ENCODE measurements at regions not wholly inside any gene's neighbourhood (a gene's known extent, or its start where the extent isn't known, plus 50 kb on each side); places are given as distances from the start of the nearest gene placed in this dataset.

DNA sequence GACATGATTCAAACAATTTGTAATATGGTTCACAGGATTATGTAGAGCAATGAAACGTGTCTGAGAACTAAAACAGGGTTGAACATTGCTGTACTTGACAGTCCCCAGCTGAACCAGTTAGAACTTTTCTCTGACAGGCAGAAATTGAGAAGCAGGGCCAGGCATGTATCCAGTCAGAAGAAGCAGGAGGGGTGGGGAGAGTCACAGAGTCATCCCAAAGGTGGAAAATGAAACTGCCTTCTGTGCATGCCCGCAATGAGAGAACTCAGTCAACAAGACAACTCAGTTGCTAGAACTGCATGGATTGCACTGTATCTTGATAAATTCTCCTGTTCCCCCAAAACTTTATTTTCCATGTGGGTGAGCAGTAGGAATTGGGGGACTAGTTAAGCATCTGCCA, 72.9 kb upstream of the PRLR start:
- TF ChIP-seq POLR2A (IDR thresholded peaks at IDR 0.05; ENCODE audit: borderline replicate concordance, extremely low read depth, insufficient read depth, insufficient read length) (no peak), ZFX (IDR thresholded peaks at IDR 0.05) (no peak), YY1 (IDR thresholded peaks at IDR 0.05; ENCODE audit: extremely low read depth, insufficient replicate concordance, low read depth, low read length) (no peak), CTCF (IDR thresholded peaks at IDR 0.05 in 2 of 3, conservative IDR thresholded peaks at IDR 0.05 in 1 of 3; ENCODE audit: borderline replicate concordance in 1 of 3, insufficient read depth in 1 of 3, low read depth in 2 of 3, low read length in 2 of 3) (no peak)
- TF ChIP-seq, protein P1, sequence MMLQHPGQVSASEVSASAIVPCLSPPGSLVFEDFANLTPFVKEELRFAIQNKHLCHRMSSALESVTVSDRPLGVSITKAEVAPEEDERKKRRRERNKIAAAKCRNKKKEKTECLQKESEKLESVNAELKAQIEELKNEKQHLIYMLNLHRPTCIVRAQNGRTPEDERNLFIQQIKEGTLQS (IDR thresholded peaks at IDR 0.05), result no peak

Measured in HCT116 (cell line).